Natural killer cell treated with Interleukin-12 subunit alpha and Interleukin-12 subunit beta and Interleukin-15 and Interleukin-18, amount 100 ng/mL, for 72 hours (primary cell): ENCODE measurements at regions not wholly inside any gene's neighbourhood (a gene's known extent, or its start where the extent isn't known, plus 50 kb on each side); places are given as distances from the start of the nearest gene placed in this dataset.

Experiments
- ATAC-seq, 2 donors: fragments of 150-1000 bp; cut with Tn5 transposase in 1 of 2; sonication (Bioruptor Pico), chemical (Tn5 transposase) in 1 of 2; 2 replicates each; pipeline ENCODE4 v1.10.0; 2021
- DNase-seq: peaks from one replicate; pipeline ENCODE4 v3.0.0; 2022; ENCODE audit warnings: low spot score
- H3K27ac Mint-ChIP-seq, 2 donors: 1 replicate in 1 of 2; 2 replicates in 1 of 2; pipeline ENCODE4 v1.8.0; 2022; ENCODE audit warnings: mixed read lengths in 2 of 2, mild to moderate bottlenecking in 1 of 2, moderate library complexity in 1 of 2
- H3K27me3 Mint-ChIP-seq, 2 donors: 1 replicate in 1 of 2; 2 replicates in 1 of 2; pipeline ENCODE4 v1.8.0; 2022; ENCODE audit warnings: mixed read lengths in 2 of 2
- H3K36me3 Mint-ChIP-seq: one replicate; pipeline ENCODE4 v1.8.0; 2022; ENCODE audit warnings: mixed read lengths
- H3K4me1 Mint-ChIP-seq, 2 donors: 1 replicate in 1 of 2; 2 replicates in 1 of 2; pipeline ENCODE4 v1.8.0; 2022; ENCODE audit warnings: low read depth in 2 of 2, mixed read lengths in 2 of 2, mild to moderate bottlenecking in 1 of 2
- H3K4me3 Mint-ChIP-seq: one replicate; pipeline ENCODE4 v1.8.0; 2022; ENCODE audit warnings: mixed read lengths
- H3K9me3 Mint-ChIP-seq: 2 replicates; pipeline ENCODE4 v1.8.0; 2022; ENCODE audit warnings: mixed read lengths

DNA sequence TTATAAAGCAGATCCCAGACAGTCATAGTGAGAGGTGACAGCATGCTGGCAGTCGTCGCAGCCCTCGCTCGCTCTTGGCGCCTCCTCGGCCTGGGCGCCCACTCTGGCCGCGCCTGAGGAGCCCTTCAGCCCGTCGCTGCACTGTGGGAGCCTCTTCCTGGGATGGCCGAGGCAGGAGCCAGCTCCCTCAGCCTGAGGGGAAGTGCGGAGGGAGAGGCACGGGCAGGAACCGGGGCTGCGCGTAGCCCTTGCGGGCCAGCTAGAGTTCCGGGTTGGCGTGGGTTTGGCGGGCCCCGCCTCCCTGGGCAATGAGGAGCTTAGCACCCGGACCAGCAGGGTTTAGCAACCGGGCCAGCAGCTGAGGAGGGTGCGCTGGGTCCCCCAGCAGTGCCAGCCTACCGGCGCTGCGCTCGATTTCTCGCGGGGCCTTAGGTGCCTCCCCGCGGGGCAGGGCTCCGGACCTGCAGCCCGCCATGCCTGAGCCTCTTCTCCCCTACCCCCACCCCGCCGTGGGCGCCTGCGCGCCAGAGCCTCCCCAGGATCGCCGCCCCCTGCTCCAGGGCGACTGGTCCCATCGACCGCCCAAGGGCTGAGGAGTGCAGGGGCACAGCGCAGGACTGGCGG is 451.2 kb upstream of the DCN start:
- Mint-ChIP-seq H3K4me1 (no peaks in the 10 kb centered on the region), H3K36me3 (no peaks in the 10 kb centered on the region), H3K4me3 (no peak overlapping the region), H3K27ac (no peak overlapping the region), H3K9me3 (no peaks in the 10 kb centered on the region), H3K27me3 (peaks cover 1 to 7% of the 10 kb centered on the region in 2 donors)
- DNase-seq, result no peak
- no peak for ATAC-seq

GRCh38 chr12:91633206-91633605 is 450.6 kb upstream of the DCN start:
- no peaks in the 10 kb centered on the region for H3K9me3 Mint-ChIP-seq
- H3K27me3 Mint-ChIP-seq, result peaks cover 8 to 10% of the 10 kb centered on the region in 2 donors
- H3K36me3 Mint-ChIP-seq, result no peaks in the 10 kb centered on the region
- H3K4me3 Mint-ChIP-seq, result no peak overlapping the region
- ATAC-seq, result no peak
- no peaks in the 10 kb centered on the region for H3K4me1 Mint-ChIP-seq
- no peak overlapping the region for H3K27ac Mint-ChIP-seq
- no peak for DNase-seq

GRCh38 chr12:91632042-91632786 is 449.6 kb upstream of the DCN start:
- Mint-ChIP-seq H3K4me1 (no peaks in the 10 kb centered on the region), H3K36me3 (no peaks in the 10 kb centered on the region), H3K9me3 (no peaks in the 10 kb centered on the region), H3K27ac (no peak overlapping the region), H3K27me3 (peaks cover 11 to 14% of the 10 kb centered on the region in 2 donors), H3K4me3 (no peak overlapping the region)
- no peak for DNase-seq
- no peak for ATAC-seq

GRCh38 chr12:91630596-91631293 is 448.1 kb upstream of the DCN start:
- H3K4me3 Mint-ChIP-seq, result no peak overlapping the region
- ATAC-seq, result no peak
- H3K27me3 Mint-ChIP-seq, result peaks cover 11% of the 10 kb centered on the region in 2 donors

DNA sequence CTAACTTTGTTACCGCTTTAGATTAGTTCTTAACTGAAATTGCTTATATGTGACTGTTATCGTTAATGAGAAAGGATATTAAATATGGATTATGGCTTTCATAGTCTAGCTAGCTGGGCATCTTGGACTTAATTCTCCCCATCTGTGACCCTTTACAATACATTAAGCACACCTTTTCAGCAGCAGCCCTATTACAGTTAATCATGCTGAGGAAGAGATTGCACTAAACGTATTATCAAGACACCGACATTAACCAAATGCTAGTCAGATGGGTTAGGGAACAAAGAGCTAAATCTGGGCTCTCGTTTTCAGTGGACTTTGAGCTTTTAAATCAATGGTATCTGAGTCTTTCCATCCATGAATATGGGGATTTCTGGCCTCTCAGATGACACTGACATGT is 447.5 kb upstream of the DCN start:
- peaks cover 12 to 14% of the 10 kb centered on the region in 2 donors for H3K27me3 Mint-ChIP-seq
- ATAC-seq (no peak), DNase-seq (no peak)
- no peaks in the 10 kb centered on the region for H3K9me3 Mint-ChIP-seq
- no peak overlapping the region for H3K27ac Mint-ChIP-seq
- no peaks in the 10 kb centered on the region for H3K4me1 Mint-ChIP-seq
- H3K36me3 Mint-ChIP-seq, result peaks cover 8% of the 10 kb centered on the region
- H3K4me3 Mint-ChIP-seq, result no peak overlapping the region

More at GRCh38 chr12:91630596-91631293, 448.1 kb upstream of the DCN start:
- no peaks in the 10 kb centered on the region for H3K9me3 Mint-ChIP-seq
- no peaks in the 10 kb centered on the region for H3K4me1 Mint-ChIP-seq
- DNase-seq, result no peak
- peaks cover 8% of the 10 kb centered on the region for H3K36me3 Mint-ChIP-seq
- H3K27ac Mint-ChIP-seq, result no peak overlapping the region

DNA sequence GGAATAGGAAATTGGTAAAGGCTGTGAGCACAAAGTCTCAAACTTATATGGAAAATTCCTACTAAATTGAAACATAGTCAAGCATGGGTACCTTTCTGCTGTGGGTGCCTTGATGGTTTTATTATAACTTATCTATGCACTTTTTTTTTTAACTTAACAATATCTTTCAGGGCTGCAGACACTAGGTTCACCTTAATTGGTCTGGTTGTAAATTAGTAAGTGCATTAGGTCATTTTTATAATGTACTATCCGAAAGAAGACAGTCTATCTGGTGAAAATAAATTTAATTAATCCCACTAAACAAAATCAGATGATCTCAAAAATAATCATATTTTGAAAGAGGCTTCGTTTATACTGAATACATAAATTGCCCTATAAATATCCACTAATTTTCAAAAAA is 446.8 kb upstream of the DCN start:
- Mint-ChIP-seq H3K9me3 (no peaks in the 10 kb centered on the region), H3K4me1 (no peaks in the 10 kb centered on the region), H3K27me3 (peaks cover 15 to 21% of the 10 kb centered on the region in 2 donors), H3K36me3 (peaks cover 8% of the 10 kb centered on the region), H3K27ac (no peak overlapping the region), H3K4me3 (no peak overlapping the region)
- ATAC-seq, result no peak
- no peak for DNase-seq

DNA sequence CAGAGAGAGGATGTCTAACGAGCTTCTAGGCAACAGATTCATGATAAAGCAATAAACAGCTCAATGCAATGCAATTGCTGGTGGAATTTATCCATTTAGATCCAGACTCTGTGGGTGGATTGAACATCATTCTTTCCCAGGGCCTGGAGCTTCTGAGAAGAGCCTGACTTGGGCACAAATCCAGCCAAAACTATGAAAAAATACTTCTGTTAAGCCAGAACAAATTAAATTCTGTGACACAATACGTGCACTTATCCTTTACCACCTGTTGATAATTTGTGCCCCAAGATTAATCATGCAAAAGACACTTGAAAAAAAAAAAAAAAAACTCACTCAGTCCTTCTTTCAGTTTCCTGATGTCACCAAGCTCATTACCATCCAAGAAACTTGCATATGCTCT is 446.0 kb upstream of the DCN start:
- Mint-ChIP-seq H3K27ac (no peak overlapping the region), H3K4me3 (no peak overlapping the region), H3K36me3 (peaks cover 8% of the 10 kb centered on the region), H3K27me3 (peaks cover 20 to 29% of the 10 kb centered on the region in 2 donors), H3K4me1 (no peaks in the 10 kb centered on the region), H3K9me3 (no peaks in the 10 kb centered on the region)
- ATAC-seq, result no peak
- no peak for DNase-seq

DNA sequence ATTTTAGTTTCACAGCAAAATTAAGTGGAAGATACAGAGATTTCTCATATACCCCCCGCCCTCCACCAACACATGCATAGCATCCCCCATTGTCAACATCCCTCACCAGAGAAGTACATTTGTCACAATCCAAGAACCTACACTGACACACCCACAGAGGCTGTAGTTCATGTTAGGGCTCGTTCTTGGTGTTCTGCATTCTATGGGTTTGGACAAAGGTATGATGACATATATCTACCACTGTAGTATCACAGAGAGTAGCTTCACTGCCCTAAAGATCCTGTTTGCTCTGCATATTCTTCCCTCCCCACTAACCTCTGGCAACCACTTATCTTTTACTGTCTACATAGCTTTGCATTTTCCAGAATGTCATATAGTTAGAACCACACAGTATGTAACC is 444.6 kb upstream of the DCN start:
- H3K4me3 Mint-ChIP-seq, result no peak overlapping the region
- no peak overlapping the region for H3K27ac Mint-ChIP-seq
- H3K4me1 Mint-ChIP-seq, result no peaks in the 10 kb centered on the region
- ATAC-seq (no peak), DNase-seq (no peak)
- H3K36me3 Mint-ChIP-seq, result peaks cover 8% of the 10 kb centered on the region
- H3K27me3 Mint-ChIP-seq, result peaks cover 26 to 31% of the 10 kb centered on the region in 2 donors
- no peaks in the 10 kb centered on the region for H3K9me3 Mint-ChIP-seq

- Mint-ChIP-seq H3K9me3 (no peaks in the 10 kb centered on the region), H3K27ac (no peak overlapping the region), H3K4me1 (no peaks in the 10 kb centered on the region), H3K4me3 (no peak overlapping the region), H3K27me3 (peaks cover 32 to 51% of the 10 kb centered on the region in 2 donors), H3K36me3 (peaks cover 8% of the 10 kb centered on the region)
- no peak for ATAC-seq
- DNase-seq, result no peak
These were observed 440.4 kb upstream of the DCN start for GRCh38 chr12:91622981-91623380.

GRCh38 chr12:91622037-91622436 is 439.4 kb upstream of the DCN start:
- peaks cover 29 to 52% of the 10 kb centered on the region in 2 donors for H3K27me3 Mint-ChIP-seq

GRCh38 chr12:91620992-91621391 is 438.4 kb upstream of the DCN start:
- H3K9me3 Mint-ChIP-seq, result no peaks in the 10 kb centered on the region
- H3K27ac Mint-ChIP-seq, result no peak overlapping the region
- H3K4me1 Mint-ChIP-seq, result no peaks in the 10 kb centered on the region
- H3K4me3 Mint-ChIP-seq, result no peak overlapping the region
- H3K36me3 Mint-ChIP-seq, result no peaks in the 10 kb centered on the region
- ATAC-seq (no peak), DNase-seq (no peak)
- H3K27me3 Mint-ChIP-seq, result peaks cover 29 to 52% of the 10 kb centered on the region in 2 donors

More at GRCh38 chr12:91622037-91622436, 439.4 kb upstream of the DCN start:
- ATAC-seq (no peak), DNase-seq (no peak)
- no peak overlapping the region for H3K27ac Mint-ChIP-seq
- H3K9me3 Mint-ChIP-seq, result no peaks in the 10 kb centered on the region
- H3K4me3 Mint-ChIP-seq, result no peak overlapping the region
- H3K36me3 Mint-ChIP-seq, result peaks cover 8% of the 10 kb centered on the region
- H3K4me1 Mint-ChIP-seq, result no peaks in the 10 kb centered on the region

DNA sequence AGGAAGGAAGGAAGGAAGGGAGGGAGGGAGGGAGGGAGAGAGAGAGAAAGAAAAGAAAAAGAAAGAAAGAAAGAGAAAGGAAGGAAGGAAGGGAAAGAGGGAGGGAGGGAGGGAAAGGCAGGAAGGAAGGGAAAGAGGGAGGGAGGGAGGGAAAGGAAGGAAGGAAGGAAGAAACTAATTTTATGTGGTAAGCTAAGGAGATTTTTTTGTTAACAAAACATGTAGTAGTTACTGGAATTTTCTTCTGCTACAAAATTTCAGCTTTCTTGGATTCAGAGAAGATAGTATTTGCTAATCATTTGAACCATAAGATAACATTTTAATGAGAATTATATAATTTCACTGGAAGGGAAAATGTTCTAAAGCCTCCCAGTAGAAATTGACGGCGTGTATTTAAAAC is 437.8 kb upstream of the DCN start:
- DNase-seq, result no peak
- Mint-ChIP-seq H3K4me1 (no peaks in the 10 kb centered on the region), H3K9me3 (no peaks in the 10 kb centered on the region), H3K4me3 (no peak overlapping the region), H3K27ac (no peak overlapping the region), H3K36me3 (no peaks in the 10 kb centered on the region), H3K27me3 (peaks cover 29 to 52% of the 10 kb centered on the region in 2 donors)
- no peak for ATAC-seq

DNA sequence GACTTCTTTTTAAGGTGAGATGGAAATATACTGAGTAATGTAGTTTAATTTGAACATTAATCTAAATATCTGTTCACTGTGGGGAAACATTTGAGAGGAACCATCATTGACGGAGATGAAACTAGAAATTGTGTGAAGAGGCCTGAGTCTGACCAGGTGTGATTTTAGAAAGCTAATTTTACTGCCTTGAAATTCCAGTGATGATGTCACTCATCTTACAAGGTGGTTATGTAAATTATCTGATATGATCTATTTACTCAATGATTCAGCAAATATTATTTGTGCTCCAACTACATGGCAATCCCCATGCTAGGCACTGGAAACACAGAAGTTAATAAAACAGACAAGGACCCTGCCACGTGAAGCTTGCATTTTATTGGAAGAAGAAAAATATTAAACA is 435.7 kb upstream of the DCN start:
- H3K27me3 Mint-ChIP-seq, result peaks cover 16 to 32% of the 10 kb centered on the region in 2 donors
- DNase-seq, result no peak
- ATAC-seq, result no peak
- no peaks in the 10 kb centered on the region for H3K36me3 Mint-ChIP-seq
- H3K9me3 Mint-ChIP-seq, result no peaks in the 10 kb centered on the region
- no peaks in the 10 kb centered on the region for H3K4me1 Mint-ChIP-seq
- H3K27ac Mint-ChIP-seq, result no peak overlapping the region
- no peak overlapping the region for H3K4me3 Mint-ChIP-seq

DNA sequence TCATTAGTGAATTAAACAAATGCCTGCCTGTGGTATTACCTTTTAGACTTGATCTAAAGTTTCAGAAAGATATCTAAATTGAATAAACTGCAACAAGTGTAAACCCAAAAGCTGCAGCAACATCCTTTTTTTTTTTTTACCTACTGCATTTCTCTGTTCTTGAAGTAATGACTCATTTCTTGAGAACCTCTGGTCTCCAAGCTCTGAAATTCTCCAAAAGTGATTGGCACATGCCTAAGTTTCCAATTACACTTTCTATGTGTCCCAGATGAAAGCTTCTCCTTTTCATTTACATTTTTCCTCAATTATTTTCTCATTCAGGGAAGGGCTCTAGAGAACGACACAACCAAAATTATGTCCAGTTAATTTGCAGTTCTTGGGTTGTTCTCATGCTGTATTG is 435.2 kb upstream of the DCN start:
- H3K4me1 Mint-ChIP-seq, result no peaks in the 10 kb centered on the region
- H3K9me3 Mint-ChIP-seq, result no peaks in the 10 kb centered on the region
- H3K4me3 Mint-ChIP-seq, result no peak overlapping the region
- H3K27ac Mint-ChIP-seq, result no peak overlapping the region
- ATAC-seq (no peak), DNase-seq (no peak)
- peaks cover 14 to 32% of the 10 kb centered on the region in 2 donors for H3K27me3 Mint-ChIP-seq
- H3K36me3 Mint-ChIP-seq, result no peaks in the 10 kb centered on the region
